IPS DF 4.7 (cell line): ENCODE measurements at regions not wholly inside any gene's neighbourhood (a gene's known extent, or its start where the extent isn't known, plus 50 kb on each side); places are given as distances from the start of the nearest gene placed in this dataset.
"Not testable (repeated sequence)": the region's sequence is repeated elsewhere in the genome, so short reads cannot be mapped to it uniquely, and the experiment has no call there.

Source experiments
- DNase-seq: peaks from one replicate; pipeline ENCODE4 v3.0.0-alpha.2; 2013; ENCODE audit warnings: low spot score; ENCODE audit errors: extremely low read depth

DNA sequence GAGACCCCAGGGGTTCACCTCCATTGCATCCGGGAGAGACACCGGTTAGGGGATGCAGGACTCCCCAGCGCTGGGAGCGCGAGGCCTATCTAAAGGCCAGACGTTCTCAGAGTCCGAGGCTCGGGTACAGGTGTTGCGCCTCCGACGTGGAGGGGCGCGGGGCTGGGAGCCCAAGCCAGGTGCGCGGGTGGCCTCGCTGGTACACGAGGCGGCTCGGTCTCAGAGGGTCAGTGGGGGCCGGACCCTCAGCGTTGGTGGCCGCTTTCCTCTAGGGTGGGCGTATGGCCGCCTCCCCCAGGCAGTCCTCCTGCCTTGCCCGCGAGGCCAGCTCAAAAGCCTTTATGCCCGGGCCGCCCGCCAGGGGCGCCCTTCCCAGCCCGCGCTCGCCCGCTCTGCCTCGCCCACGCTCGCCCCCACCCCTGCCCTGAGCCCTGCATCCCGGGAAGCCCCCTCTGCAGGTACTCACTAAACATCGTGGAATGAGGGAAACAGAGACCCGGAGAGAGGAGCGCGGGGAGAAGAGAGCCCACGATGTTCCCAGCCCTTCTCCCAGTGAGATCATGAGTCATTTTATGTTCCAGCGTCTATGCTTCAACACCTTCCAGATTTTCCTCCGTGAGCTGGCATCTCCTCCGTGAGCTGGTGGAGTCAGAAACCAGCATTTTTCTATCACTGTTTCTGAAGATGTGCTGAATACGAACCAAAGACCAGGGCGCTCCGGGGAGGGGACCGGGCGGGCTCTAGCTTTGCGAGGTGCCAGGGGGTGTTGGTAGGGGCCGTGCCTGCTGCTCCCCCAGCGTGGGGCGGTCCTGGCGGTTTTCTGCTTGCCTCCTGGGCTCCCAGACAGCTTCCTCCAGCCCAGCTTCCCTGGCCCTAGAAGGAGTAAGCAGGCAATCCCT is 73.8 kb downstream of the DIO3 start:
- no peak for DNase-seq

DNA sequence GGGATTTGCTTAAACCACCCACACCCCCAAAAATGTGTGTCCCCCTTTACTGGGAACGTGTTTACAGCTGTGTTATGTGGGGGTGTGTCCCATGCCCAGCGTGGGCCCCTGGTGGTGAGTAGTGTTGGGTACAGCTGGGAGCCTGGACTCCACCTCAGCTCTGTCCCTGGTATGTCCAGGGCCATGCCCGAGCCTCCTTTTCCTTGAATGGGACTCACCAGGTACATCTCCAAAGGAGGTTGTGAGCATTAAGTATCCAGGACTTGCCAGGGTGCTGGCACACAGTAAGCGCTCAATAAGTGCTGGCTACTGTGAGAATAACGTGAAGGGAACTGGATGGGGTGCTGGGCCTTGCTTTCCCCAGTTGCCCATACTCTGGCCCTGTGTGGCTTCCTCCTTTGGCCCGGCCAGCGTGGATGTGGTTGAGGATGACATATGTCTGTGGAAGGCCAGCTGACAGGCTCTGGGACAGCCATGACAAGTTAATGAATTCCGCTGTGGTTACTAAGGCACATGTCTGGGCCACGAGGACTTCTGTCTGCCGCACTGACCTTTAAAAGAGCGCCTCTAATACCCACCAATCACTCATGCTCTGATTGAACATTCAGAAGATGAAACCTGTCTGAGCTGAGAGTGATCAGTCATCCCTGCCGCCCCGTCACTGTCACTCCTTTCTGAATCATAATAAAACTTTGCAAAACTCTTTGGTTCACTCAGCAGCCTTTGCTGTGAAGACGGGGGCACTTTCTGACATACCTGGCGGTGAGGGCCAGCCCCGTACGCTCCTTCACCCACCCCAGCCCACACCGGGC is 74.7 kb downstream of the DIO3 start:
- no peak for DNase-seq

DNA sequence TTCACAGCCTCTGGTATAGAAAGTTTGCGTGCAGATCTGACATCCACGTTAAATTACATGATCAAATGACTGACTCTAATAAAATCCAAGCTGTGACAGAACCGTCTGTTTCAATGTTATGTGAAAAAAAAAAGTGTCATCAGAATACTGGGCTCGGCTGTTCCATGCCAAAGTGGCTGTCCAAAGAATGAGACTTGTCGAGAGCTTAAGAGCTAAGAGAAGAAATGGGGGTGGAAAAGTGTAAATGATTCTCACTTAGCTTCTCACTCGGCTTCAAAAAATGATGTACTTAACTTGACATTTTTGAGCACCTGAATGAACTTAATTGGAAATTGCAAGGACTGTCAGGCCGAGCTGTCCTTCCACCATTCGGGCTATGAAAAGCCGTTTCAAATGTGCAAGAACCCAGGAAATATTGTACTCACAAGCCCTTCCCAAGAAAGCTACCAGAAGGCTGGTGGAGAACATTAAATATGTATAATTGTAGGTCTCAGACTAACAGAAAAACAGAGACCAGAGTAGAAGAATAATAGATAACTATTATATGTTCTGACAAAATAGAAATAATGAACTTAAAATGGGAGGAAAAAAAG is 78.0 kb downstream of the DIO3 start:
- DNase-seq: no peak

DNA sequence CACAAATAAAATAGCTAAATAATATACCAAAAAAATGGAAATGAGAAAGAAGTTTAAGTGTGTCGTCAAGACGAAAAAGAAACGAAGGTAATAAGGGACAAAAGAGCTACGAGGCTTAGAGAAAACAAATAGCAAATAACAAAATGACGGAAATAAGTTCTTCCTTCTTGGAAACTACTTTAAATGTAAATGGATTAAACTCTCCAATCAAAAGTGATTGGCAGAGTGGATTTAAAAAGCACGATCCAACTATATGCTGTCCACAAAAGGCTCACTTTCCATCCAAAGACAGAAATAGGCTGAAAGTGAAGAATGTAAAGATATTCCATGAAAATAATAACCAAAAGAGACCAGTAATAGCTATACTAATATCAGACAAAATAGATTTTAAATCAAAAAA is 82.4 kb downstream of the DIO3 start:
- DNase-seq: no peak

DNA sequence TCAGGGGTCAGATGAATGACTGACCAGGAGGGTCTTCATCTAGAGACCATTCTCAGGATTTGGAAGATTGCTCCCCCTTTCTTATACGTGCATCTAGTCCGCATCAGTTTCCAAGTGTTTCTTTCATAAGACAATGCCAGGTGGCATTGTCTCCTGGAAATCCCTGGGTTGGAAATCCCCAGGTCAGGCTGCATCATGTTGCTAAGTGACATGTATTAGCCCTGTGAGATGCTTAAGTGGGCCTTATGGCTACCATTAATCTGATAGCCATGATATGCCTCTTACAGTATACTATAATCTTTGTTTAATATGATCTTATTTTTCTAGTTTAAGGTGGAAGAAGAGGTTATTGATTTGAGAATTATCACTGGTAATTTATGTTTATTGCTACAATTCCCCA is 92.8 kb downstream of the DIO3 start:
- DNase-seq: no peak

DNA sequence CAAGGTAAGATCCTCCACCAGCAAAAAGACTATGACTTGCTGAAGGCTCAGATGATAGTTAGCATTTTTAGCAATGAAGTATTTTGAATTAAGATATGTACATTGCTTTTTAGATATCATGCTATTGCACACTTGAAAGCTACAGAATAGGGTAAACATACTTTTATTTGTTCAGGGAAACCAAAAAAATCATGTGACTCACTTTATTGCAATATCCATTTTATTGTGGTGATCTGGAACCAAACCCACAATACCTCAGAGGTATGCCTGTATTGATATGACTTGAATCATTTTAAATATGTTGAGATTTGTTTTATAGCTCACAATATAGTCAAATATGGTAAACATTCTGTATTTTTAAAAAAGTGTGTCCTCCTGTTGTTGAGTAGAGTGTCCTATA is 96.1 kb downstream of the DIO3 start:
- DNase-seq: no peak

DNA sequence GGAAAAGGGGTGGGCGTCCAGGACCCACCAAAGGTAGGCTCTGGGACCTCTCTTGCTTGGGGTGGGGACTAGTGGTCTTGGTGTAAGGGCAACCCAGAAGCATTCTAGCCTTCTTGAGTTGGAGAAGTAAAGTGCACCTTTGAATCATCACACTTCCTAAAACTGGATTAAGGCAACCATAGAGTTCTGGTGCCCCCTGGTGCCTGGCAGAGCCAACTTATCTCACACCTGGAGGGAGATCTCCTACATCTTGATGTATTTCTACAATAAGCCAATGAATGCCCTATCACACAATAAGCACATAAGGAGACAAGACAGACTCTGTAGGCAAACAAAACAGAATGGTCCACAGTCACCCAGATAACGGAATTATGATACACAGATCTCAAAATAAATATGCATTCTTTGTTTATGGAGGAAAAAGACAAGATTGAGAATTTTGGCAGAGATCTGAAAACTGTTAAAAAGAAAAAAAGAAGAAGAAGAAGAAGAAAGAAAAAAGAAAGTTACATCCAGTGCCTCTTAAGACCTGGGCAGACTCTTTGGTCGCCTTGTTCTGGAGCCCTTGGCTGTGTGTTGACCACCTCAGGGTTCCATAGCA is 95.9 kb upstream of the PPP2R5C start:
- DNase-seq: no peak

DNA sequence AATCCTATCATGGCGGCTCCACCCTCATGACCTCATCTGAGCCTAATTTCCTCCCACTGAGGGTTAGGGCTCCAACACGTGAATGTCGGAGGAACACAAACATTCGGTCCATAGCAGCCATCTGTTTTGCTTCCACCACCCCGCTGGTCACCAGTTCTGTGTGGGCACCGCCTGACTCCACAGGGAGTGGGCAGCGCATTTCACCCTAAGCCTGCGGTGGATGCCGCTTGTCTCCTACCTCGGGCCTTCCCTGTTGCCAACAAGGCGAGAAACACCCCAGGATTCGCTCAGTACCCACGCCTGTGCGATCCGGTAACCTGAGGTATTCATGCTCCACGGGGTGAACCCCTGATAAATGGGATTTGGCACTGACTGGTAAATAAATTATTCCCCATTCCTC is 95.2 kb upstream of the PPP2R5C start:
- DNase-seq: no peak

DNA sequence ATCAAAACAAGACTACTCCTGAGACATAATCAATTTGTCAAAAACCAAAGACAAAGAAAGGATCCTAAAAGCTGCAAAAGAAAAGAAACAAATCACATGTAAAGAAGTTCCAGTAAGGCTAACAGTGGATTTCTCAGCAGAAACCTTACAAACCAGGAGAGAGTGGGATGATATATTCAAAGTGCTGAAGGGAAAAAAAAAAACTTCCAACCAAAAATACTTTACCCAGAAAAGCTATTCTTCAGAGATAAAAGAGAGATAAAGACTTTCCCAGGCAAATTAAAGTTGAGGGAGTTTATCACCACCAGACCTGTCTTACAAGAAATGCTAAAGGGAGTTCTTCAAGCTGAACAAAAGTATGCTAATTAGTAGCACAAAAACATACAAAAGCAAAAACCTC is 91.9 kb upstream of the PPP2R5C start:
- DNase-seq: no peak

DNA sequence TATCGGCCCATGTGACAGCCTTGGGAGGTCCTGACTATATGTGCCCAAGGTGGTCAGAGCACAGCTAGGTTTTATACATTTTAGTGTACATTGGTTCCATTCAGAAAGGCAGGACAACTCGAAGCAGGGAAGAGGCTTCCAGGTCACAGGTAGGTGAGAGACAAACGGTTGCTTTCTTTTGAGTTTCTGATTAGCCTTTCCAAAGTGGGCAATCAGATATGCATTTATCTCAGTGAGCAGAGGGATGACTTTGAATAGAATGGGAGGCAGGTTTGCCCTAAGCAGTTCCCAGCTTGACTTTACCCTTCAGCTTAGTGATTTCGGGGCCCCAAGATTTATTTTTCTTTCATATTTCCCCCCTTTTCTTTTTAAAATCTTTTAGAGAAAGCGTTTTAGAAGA is 87.6 kb upstream of the PPP2R5C start:
- DNase-seq: no peak

DNA sequence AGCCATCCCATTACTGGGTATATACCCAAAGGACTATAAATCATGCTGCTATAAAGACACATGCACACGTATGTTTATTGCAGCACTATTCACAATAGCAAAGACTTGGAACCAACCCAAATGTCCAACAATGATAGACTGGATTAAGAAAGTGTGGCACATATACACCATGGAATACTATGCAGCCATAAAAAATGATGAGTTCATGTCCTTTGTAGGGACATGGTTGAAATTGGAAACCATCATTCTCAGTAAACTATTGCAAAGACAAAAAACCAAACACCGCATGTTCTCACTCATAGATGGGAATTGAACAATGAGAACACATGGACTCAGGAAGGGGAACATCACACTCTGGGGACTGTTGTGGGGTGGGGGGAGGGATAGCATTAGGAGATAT is 85.7 kb upstream of the PPP2R5C start:
- not testable (repeated sequence) for DNase-seq

DNA sequence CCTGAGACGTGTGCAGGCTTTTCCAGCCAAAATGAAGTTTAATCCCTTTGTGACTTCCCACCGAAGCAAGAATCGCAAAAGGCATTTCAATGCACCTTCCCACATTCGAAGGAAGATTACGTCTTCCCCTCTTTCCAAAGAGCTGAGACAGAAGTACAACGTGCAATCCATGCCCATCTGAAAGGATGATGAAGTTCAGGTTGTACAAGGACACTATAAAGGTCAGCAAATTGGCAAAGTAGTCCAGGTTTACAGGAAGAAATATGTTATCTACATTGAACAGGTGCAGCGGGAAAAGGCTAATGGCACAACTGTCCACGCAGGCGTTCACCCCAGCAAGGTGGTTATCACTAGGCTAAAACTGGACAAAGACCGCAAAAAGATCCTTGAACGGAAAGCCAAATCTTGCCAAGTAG is 83.6 kb upstream of the PPP2R5C start:
- not testable (repeated sequence) for DNase-seq

DNA sequence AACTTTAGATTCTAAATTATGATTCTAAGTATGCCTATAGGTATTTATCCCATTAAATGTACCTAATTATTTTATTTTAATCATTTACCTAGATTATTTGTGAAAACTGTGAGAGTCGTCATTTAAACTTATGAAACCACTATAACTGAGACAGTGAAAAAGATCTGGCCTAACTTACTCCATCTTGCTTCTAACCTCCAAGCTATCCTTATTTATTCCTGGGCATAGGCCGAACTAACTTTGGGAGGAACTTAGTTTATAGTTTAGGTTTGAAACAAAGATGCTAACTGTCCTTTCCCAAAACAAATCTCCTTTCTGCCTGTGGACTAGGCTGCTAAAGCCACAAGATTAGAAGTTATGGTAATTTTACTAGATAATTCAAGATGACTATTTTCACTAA is 79.7 kb upstream of the PPP2R5C start:
- DNase-seq: no peak

DNA sequence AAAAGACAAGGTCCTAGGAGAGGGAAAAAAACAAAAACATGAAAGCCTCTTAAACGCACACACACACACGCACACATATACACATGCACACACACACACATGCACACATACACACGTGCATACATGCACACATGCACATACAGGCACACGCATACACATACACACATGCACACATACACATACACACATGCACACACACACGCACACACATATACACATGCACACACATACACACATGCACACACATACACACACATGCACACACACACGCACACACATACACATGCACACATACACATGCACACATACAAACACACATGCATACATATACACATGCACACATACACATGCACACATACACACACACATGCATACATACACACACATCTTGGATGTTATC is 78.1 kb upstream of the PPP2R5C start:
- no peak for DNase-seq

DNA sequence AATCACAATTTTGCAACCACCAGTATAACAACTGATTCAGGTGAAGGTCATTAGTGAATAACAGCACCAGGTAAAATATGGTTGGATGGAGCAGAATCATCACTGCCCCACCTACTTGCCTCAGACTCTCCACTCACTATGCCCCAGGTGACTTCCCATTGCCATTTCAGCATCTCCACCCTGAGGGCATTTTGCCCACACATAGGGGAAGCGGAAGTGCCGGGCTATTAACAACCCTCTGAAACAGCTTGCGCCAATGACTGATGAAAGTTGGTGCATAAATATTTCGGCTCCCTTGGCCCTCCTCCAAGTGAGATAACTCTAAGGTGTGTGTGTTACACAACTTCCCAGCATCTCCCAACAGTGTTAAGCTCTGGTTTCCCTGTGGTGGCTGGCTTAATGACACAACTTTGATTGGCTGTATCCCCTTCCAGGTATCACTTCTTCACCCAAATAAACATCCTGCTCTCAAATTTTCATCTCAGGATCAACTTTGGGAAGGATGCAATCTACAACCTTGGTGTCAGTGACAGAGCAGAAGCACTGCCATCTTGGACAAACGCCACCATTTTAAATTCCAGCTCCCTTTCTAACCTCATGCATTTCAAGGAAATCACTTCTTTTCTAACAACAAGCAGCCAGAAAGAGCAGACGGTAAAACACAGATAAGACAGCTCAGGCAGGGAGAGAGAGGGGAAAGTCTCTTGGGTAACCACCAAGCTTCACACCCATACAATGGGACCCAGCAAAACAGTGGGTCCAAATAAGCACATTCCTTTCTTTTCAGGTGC is 73.6 kb upstream of the PPP2R5C start:
- DNase-seq: no peak

DNA sequence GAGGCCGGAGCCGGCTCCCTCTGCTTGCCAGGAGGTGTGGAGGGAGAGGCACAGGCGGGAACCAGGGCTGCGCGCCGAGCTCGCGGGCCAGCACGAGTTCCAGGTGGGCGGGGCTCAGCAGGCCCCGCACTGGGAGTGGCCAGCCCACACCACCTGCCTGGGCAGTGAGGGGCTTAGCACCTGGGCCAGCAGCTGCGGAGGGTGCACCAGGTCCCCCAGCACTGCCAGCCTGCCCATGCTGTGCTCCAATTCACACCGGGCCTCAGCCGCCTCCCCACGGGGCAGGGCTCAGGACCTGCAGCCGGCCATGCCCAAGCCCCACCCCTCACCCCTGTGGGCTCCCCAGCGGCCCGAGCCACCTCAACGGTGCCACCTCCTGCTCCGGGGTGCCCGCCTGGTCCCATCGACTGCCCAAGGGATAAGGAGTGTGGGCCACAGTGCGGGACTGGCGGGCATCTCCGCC is 72.4 kb upstream of the PPP2R5C start:
- DNase-seq: no peak

DNA sequence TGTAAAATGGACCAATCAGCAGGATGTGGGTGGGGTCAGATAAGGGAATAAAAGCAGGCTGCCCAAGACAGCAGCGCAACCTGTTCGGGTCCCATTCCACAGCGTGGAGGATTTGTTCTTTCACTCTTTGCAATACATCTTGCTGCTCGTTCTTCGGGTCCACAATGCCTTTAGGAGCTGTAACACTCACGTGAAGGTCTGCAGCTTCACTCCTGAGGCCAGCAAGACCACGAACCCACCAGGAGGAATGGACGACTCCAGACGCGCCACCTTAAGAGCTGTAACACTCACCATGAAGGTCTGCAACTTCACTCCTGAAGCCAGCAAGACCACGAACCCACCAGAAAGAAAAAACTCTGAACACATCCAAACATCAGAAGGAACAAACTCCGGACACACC is 71.5 kb upstream of the PPP2R5C start:
- not testable (repeated sequence) for DNase-seq

DNA sequence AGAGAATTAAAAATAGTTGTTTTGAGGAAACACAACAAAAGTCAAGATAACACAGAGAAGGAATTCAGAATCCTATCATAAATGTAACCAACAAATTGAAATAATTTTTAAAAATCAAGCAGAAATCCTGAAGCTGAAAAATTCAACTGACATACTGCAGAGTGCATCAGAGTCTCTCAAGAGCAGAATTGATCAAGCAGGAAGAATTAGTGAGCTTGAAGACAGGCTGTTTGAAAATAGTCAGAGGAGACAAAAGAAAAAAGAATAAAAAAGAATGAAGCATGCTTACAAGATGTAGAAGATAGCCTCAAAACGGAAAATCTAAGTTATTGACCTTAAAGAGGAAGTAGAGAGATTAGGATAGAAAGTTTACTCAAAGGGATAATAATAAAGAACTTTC is 65.8 kb upstream of the PPP2R5C start:
- DNase-seq: no peak

DNA sequence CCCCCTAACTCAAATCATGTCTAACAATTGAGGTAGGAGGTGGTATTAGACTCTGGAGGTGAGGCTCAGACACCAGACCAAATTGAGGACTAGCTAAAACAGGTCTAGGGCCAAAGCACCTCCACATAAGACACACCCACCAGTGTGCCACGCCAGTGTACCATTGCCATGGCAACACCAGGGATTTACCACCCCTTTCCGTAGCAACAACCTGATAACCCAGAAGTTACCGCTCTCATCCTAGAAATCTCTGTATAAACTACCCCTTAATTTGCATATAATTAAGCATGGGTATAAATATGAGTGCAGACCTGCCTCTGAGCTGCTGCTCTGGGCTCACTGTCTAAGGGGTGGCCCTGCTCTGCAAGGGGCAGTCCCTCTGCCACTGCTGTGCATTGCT is 57.4 kb upstream of the PPP2R5C start:
- no peak for DNase-seq

DNA sequence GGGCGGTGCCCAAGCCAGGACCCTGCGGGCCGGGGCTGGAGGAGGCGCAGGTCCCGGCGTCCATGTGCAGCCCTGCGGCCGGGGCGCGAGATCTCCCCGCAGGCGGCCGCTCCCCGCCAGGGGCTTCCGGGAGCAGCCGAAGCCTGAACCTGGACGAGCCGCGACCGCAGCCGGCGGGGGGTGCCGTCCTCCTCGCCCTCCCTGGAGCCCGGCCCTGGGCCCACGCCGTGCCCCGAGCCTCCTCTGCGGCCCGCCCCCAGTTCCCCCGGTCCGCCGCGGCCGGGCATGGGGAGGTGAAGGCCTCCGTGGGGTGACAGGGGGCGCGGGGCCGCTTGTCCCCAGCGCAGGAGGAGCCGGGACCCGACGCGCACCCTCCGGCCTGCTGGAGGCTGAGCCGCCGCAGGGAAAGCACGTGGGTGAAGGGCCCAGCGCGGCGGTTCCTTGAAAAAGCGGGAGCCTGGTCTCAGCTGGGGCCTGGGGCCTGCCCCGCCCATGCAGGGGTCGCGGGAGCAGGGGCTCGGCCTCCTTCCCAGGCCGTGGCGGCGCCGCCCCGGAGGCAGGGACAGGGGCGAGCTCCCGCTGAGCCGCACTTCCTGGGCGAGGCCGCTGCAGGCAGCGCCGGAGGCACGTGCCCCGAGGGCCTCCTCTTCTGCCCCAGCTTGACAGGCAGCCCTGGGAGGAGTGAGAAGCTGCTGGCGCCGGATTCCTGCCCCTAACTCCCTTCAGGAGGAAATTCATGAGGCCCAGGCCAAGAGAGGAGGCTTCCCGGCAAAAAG is 55.6 kb upstream of the PPP2R5C start:
- DNase-seq: no peak
